CD4-positive, CD25-positive, alpha-beta regulatory T cell (primary cell): ENCODE measurements at regions not wholly inside any gene's neighbourhood (a gene's known extent, or its start where the extent isn't known, plus 50 kb on each side); places are given as distances from the start of the nearest gene placed in this dataset.

Experiments used
- ATAC-seq, 2 donors: fragments of 150-1000 bp; cut with Tn5 transposase; one replicate each; pipeline ENCODE4 v1.10.0; 2021; ENCODE audit warnings: low read depth in 2 of 2, moderate number of reproducible peaks in 2 of 2, moderate library complexity in 1 of 2
- DNase-seq, 3 donors: peaks; one replicate each; pipeline versions ENCODE4 v3.0.0 to v3.0.0-alpha.2; 2012 to 2022; ENCODE audit warnings: mixed read lengths in 1 of 3
- H3K27ac ChIP-seq: one replicate; pipeline ENCODE4 v1.7.0; 2013; ENCODE audit warnings: mild to moderate bottlenecking, low read length; ENCODE audit not compliant: insufficient read depth, poor library complexity, severe bottlenecking
- H3K27me3 ChIP-seq: one replicate; pipeline ENCODE4 v1.7.0; 2013; ENCODE audit warnings: low read length; ENCODE audit not compliant: control insufficient read depth, insufficient read depth
- H3K36me3 ChIP-seq: one replicate; pipeline ENCODE4 v1.7.0; 2013; ENCODE audit warnings: mild to moderate bottlenecking, low read length, moderate library complexity; ENCODE audit not compliant: control insufficient read depth, insufficient read depth
- H3K4me1 ChIP-seq: 2 replicates; pipeline ENCODE4 v1.7.0; 2013; ENCODE audit warnings: mild to moderate bottlenecking, low read length; ENCODE audit not compliant: insufficient read depth, control insufficient read depth, poor library complexity, severe bottlenecking
- H3K4me3 ChIP-seq: one replicate; pipeline ENCODE4 v1.7.0; 2013; ENCODE audit warnings: low read depth, mild to moderate bottlenecking, low read length, moderate library complexity
- H3K9me3 ChIP-seq, 2 experiments: 1 replicate in 1 of 2; 2 replicates in 1 of 2; pipeline ENCODE4 v1.7.0; 2013; ENCODE audit warnings: low read length in 2 of 2, mild to moderate bottlenecking in 1 of 2, moderate library complexity in 1 of 2; ENCODE audit not compliant: control insufficient read depth in 2 of 2
- H3K27ac Mint-ChIP-seq, 3 donors: one replicate each; pipeline ENCODE4 v1.8.0; 2020 to 2022; ENCODE audit warnings: mild to moderate bottlenecking in 3 of 3, mixed read lengths in 3 of 3, moderate library complexity in 2 of 3
- H3K27me3 Mint-ChIP-seq: one replicate; pipeline ENCODE4 v1.8.0; 2022; ENCODE audit warnings: mild to moderate bottlenecking, mixed read lengths
- H3K36me3 Mint-ChIP-seq: one replicate; pipeline ENCODE4 v1.8.0; 2020; ENCODE audit warnings: mixed read lengths
- H3K4me1 Mint-ChIP-seq, 4 donors: one replicate each; pipeline ENCODE4 v1.8.0; 2020 to 2022; ENCODE audit warnings: mixed read lengths in 4 of 4, mild to moderate bottlenecking in 1 of 4
- H3K4me3 Mint-ChIP-seq, 4 donors: one replicate each; pipeline ENCODE4 v1.8.0; 2020 to 2022; ENCODE audit warnings: mild to moderate bottlenecking in 4 of 4, mixed read lengths in 4 of 4, moderate library complexity in 3 of 4
- H3K9me3 Mint-ChIP-seq, 7 donors: one replicate each; pipeline ENCODE4 v1.8.0; 2020 to 2022; ENCODE audit warnings: mixed read lengths in 7 of 7, mild to moderate bottlenecking in 3 of 7, moderate library complexity in 2 of 7

DNA sequence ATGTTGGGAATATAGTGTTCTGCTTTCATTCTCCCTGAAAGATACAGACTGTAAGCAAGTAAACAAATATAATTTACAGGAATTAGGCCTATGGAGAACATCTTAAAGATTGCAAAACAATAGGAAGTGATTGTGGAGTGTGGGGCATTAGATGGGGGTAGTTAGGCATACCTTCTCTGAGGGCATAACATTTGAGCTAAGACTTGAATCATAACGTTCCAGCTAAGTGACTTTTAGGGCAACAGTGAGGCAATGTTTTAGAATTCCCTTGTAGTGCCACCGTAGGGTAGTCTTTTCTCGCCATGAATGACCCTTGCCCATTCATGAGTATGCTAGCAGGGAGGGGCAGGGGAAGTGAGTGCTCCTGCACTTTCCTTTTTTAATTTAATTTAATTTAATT lies 173.3 kb downstream of the SPATA31D1 start:
- Mint-ChIP-seq H3K27me3 (no peaks in the 10 kb centered on the region), H3K36me3 (no peaks in the 10 kb centered on the region), H3K27ac (no peak overlapping the region), H3K4me3 (no peak overlapping the region), H3K9me3 (peaks cover 5 to 22% (median 8%) of the 10 kb centered on the region in 7 donors), H3K4me1 (no peaks in the 10 kb centered on the region)
- Histone ChIP-seq H3K27ac (no peak overlapping the region), H3K4me1 (no peaks in the 10 kb centered on the region), H3K4me3 (no peak overlapping the region), H3K27me3 (no peaks in the 10 kb centered on the region), H3K36me3 (no peaks in the 10 kb centered on the region), H3K9me3 (no peaks in the 10 kb centered on the region)
- ATAC-seq: no peak
- no peak for DNase-seq

DNA sequence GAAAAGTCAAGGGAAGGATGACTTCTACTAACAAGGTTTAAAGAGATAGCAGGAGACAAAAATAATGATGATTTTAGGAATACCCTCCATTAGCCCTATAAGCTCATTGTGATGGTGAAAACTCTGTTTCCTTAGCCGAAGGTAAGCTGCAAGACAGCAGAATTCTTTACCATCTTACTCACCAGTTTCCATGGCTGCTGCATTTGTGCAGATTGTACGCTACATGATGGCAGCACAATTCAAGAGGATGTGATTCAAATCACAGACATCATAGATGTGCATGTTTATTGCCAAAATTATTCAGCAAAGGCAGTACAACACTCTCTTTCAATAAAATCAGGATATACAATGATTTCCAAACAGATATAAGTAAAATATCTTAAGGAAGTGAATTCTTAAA lies 175.6 kb downstream of the SPATA31D1 start:
- Mint-ChIP-seq H3K4me3 (no peak overlapping the region), H3K36me3 (no peaks in the 10 kb centered on the region), H3K9me3 (peaks cover 0 to 19% (median 8%) of the 10 kb centered on the region in 7 donors), H3K4me1 (no peaks in the 10 kb centered on the region), H3K27me3 (no peaks in the 10 kb centered on the region), H3K27ac (no peak overlapping the region)
- ATAC-seq (no peak), DNase-seq (no peak)
- H3K27ac ChIP-seq: no peak overlapping the region
- H3K4me3 ChIP-seq: no peak overlapping the region
- H3K27me3 ChIP-seq: no peaks in the 10 kb centered on the region
- no peaks in the 10 kb centered on the region for H3K36me3 ChIP-seq
- H3K9me3 ChIP-seq: no peaks in the 10 kb centered on the region
- no peaks in the 10 kb centered on the region for H3K4me1 ChIP-seq

DNA sequence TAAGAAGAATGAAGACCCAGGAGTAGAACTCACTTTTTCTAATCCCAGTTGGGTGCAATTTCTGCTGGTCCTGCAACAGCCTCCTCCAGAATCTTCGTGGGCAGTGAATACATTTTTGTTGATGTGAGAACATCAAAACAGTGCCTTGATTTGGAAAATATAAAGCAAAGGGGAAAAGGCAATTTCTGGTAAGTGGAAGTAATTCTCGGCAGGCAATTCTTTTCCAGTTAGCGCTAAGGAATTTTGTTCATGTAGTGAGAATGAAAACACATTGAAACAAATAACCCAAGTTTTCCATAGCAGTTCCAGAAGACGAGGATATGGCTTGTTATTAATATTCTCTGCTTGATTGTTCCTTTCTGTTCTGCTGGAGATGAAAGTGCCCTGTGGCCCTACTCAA lies 178.7 kb downstream of the SPATA31D1 start:
- Mint-ChIP-seq H3K4me3 (no peak overlapping the region), H3K9me3 (peaks cover 0 to 19% (median 8%) of the 10 kb centered on the region in 7 donors), H3K4me1 (no peaks in the 10 kb centered on the region), H3K27me3 (no peaks in the 10 kb centered on the region), H3K36me3 (no peaks in the 10 kb centered on the region), H3K27ac (no peak overlapping the region)
- H3K27ac ChIP-seq: no peak overlapping the region
- H3K4me3 ChIP-seq: no peak overlapping the region
- ATAC-seq (no peak), DNase-seq (no peak)
- H3K36me3 ChIP-seq: no peaks in the 10 kb centered on the region
- no peaks in the 10 kb centered on the region for H3K9me3 ChIP-seq
- no peaks in the 10 kb centered on the region for H3K4me1 ChIP-seq
- no peaks in the 10 kb centered on the region for H3K27me3 ChIP-seq

DNA sequence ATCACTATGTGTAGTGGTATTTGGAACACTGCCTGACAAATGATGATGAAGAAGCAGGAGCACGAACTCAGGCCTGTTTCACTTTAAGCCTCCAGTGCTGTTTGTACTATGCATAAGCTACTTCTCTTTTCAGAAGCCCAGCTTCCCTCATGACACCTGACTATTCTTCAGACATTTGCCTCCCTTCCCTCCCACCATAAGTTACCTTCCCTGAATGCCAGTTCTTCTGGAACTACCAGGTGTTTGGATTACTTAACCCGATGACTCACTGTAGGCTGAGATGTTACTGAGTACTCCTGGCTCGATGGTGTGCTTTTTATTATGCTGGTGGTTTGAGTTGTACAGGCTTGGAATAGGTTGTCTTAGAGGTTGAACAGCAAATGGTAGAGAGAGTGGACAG lies 180.0 kb downstream of the SPATA31D1 start:
- Histone ChIP-seq H3K9me3 (no peaks in the 10 kb centered on the region), H3K36me3 (no peaks in the 10 kb centered on the region), H3K4me1 (no peaks in the 10 kb centered on the region), H3K4me3 (no peak overlapping the region), H3K27me3 (no peaks in the 10 kb centered on the region), H3K27ac (no peak overlapping the region)
- Mint-ChIP-seq H3K36me3 (no peaks in the 10 kb centered on the region), H3K4me1 (no peaks in the 10 kb centered on the region), H3K4me3 (no peak overlapping the region), H3K27ac (peak overlapping the region in 1 of 3 donors; percentile 64), H3K9me3 (peaks cover 0 to 19% (median 5%) of the 10 kb centered on the region in 7 donors), H3K27me3 (no peaks in the 10 kb centered on the region)
- no peak for ATAC-seq
- no peak for DNase-seq

DNA sequence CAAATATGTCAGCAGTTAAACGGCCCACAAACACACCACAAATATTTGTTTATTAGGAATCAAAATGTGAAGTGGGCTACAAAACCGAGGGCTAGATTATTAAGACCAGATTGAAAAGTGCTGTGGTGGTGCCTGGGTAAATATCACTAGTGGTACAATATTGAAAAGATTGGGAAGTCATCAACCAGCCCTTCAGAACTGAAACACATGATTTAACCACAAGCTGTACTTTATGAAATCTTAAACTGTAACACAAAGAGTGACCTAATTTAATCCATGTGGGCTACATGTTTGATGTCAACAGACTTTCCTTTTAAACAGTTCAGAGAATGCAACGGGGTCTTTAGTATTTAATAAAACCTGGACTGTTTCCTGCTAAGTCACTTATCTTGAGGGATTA lies 182.3 kb downstream of the SPATA31D1 start:
- no peaks in the 10 kb centered on the region for H3K27me3 ChIP-seq
- no peak for ATAC-seq
- H3K4me1 Mint-ChIP-seq: no peaks in the 10 kb centered on the region

DNA sequence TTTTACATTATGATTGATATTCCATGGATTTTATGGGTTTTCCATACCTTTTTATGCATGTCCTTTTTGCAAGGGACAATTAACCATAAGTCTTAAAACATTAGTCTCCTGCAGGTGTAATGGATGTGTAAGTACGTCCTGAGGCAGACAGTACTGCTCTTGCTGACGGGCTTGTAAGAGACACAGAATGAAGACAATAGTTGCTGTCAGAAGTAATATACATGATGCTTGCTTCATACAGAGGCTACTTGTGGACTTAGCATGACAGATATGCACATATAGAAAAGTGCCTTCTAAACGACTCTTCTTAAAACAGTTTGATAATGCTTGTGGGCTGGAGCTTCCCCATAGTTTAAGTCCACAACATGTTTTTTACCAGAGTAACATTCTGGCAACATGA lies 182.7 kb downstream of the SPATA31D1 start:
- Histone ChIP-seq H3K27ac (no peak overlapping the region), H3K9me3 (no peaks in the 10 kb centered on the region), H3K36me3 (no peaks in the 10 kb centered on the region), H3K4me1 (no peaks in the 10 kb centered on the region), H3K27me3 (no peaks in the 10 kb centered on the region), H3K4me3 (no peak overlapping the region)
- no peak for ATAC-seq
- Mint-ChIP-seq H3K27ac (no peak overlapping the region), H3K4me1 (no peaks in the 10 kb centered on the region), H3K36me3 (no peaks in the 10 kb centered on the region), H3K27me3 (no peaks in the 10 kb centered on the region), H3K4me3 (no peak overlapping the region), H3K9me3 (peaks cover 0 to 11% (median 4%) of the 10 kb centered on the region in 7 donors)
- no peak for DNase-seq

More for the DNA sequence above, 182.3 kb downstream of the SPATA31D1 start:
- Histone ChIP-seq H3K27ac (no peak overlapping the region), H3K36me3 (no peaks in the 10 kb centered on the region), H3K4me3 (no peak overlapping the region), H3K4me1 (no peaks in the 10 kb centered on the region), H3K9me3 (no peaks in the 10 kb centered on the region)
- Mint-ChIP-seq H3K4me3 (no peak overlapping the region), H3K36me3 (no peaks in the 10 kb centered on the region), H3K27ac (no peak overlapping the region), H3K27me3 (no peaks in the 10 kb centered on the region), H3K9me3 (peaks cover 0 to 14% (median 5%) of the 10 kb centered on the region in 7 donors)
- no peak for DNase-seq

DNA sequence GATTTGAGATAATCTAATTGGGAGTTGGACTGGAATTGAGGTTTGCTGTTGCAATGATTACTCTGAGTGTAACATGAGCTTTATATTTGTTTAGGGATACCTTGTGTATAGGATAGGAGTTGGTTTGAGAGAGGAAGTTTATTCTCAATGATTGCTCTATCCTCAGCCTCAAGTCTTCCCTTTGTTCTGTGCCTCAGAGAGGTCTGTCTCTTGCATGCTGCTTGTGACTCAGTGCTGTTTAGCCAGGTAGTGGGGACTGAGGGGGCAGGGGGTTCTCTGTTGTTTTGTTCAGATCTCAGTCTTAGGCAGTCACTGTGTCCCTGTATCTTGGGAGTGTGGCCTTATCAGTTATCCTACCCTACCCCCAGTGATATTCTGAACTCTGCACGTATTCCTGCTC lies 192.1 kb downstream of the SPATA31D1 start:
- H3K27me3 ChIP-seq: no peaks in the 10 kb centered on the region
- H3K4me3 ChIP-seq: no peak overlapping the region
- DNase-seq: no peak
- H3K4me3 Mint-ChIP-seq: no peak overlapping the region
- H3K4me1 ChIP-seq: no peaks in the 10 kb centered on the region
- no peaks in the 10 kb centered on the region for H3K36me3 ChIP-seq
- no peaks in the 10 kb centered on the region for H3K36me3 Mint-ChIP-seq
- no peak overlapping the region for H3K27ac ChIP-seq
- H3K4me1 Mint-ChIP-seq: no peaks in the 10 kb centered on the region
- no peaks in the 10 kb centered on the region for H3K9me3 ChIP-seq
- no peak for ATAC-seq
- no peaks in the 10 kb centered on the region for H3K27me3 Mint-ChIP-seq
- peaks cover 0 to 14% (median 2%) of the 10 kb centered on the region in 7 donors for H3K9me3 Mint-ChIP-seq
- no peak overlapping the region for H3K27ac Mint-ChIP-seq

DNA sequence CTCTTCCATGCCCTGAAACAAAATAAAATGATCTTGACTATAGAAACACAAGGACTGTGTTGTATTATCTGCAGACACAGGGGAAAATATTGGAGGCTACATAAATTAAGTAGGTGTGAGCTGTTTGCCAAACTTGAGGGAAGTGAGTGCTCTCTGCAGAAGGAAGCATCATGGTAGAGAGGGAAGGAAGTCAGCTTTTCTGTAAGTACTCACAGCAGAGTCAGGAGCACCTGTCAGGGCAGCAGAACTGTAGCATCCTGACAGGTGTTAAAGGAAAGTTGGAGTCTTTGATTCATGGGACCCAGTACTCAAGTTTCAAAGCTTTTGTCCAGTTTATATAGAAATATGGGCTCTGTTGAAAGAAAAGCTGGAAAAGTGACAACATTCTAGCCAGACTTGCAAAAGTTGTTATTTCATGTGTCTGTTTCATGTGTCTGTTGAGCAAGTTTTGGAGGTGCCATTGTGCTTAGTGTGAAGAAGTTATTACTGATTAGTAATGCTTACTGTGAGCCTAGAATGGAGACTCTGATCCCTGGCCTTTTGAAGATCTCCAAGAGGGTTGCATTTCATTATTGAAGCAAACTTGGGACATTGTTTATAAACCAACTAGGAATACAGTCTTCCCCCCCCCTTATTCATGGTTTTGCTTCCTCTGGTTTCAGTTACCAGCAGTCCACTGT lies 194.7 kb downstream of the SPATA31D1 start:
- H3K4me3 Mint-ChIP-seq: no peak overlapping the region
- no peak overlapping the region for H3K4me3 ChIP-seq
- H3K27ac Mint-ChIP-seq: no peak overlapping the region
- no peaks in the 10 kb centered on the region for H3K36me3 ChIP-seq
- no peaks in the 10 kb centered on the region for H3K4me1 ChIP-seq
- ATAC-seq (no peak), DNase-seq (no peak)
- no peaks in the 10 kb centered on the region for H3K9me3 ChIP-seq
- no peaks in the 10 kb centered on the region for H3K36me3 Mint-ChIP-seq
- peaks cover 0 to 8% (median 0%) of the 10 kb centered on the region in 7 donors for H3K9me3 Mint-ChIP-seq
- no peak overlapping the region for H3K27ac ChIP-seq
- H3K4me1 Mint-ChIP-seq: no peaks in the 10 kb centered on the region
- no peaks in the 10 kb centered on the region for H3K27me3 Mint-ChIP-seq
- H3K27me3 ChIP-seq: no peaks in the 10 kb centered on the region
